ENCODE measurements at regions not wholly inside any gene's neighbourhood (a gene's known extent, or its start where the extent isn't known, plus 50 kb on each side); places are given as distances from the start of the nearest gene placed in this dataset.
A peak's percentile ranks its signal among the peaks of the same experiment; 100 is the strongest.

DNA sequence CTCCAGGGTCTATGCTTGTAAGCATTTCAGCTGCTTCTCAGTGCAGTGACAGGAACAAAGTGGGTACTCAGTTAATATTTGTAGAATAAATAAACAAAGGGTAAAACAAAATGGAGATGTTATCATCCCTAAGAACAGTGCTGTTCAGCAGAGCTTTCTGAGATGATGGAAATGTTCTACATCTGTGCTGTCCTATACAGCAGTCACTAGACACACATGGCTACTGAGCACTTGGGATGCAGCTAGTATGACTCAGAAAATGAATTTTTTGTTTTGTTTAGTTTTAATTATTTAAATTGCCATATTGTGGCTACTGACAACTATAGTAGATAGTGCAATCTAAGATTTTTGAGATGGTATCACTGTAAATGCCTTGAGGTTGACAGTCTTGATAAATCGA lies 283.8 kb upstream of the ADAMTS9 start:
- H3K9ac ChIP-seq (ENCODE audit: low read length): no peak overlapping the region
- no peaks in the 10 kb centered on the region for H3K27me3 ChIP-seq (ENCODE audit: control insufficient read depth, insufficient read depth, low read length)
- no peaks in the 10 kb centered on the region for H3K4me1 ChIP-seq (ENCODE audit: control insufficient read depth, insufficient read depth, low read length)
- H3K36me3 ChIP-seq (ENCODE audit: control insufficient read depth, insufficient read depth, low read length): no peaks in the 10 kb centered on the region
- H3K27ac ChIP-seq (ENCODE audit: low read depth, low read length): no peak overlapping the region
- H3K4me3 ChIP-seq (ENCODE audit: low read length): no peak overlapping the region

- Histone ChIP-seq H3K27ac (ENCODE audit: low read depth, low read length) (no peak overlapping the region), H3K9ac (ENCODE audit: low read length) (no peak overlapping the region), H3K27me3 (ENCODE audit: control insufficient read depth, insufficient read depth, low read length) (no peaks in the 10 kb centered on the region), H3K4me3 (ENCODE audit: low read length) (no peak overlapping the region), H3K36me3 (ENCODE audit: control insufficient read depth, insufficient read depth, low read length) (no peaks in the 10 kb centered on the region), H3K4me1 (ENCODE audit: control insufficient read depth, insufficient read depth, low read length) (no peaks in the 10 kb centered on the region)
Measured at GRCh38 chr3:64970634-64971033, 282.8 kb upstream of the ADAMTS9 start.

DNA sequence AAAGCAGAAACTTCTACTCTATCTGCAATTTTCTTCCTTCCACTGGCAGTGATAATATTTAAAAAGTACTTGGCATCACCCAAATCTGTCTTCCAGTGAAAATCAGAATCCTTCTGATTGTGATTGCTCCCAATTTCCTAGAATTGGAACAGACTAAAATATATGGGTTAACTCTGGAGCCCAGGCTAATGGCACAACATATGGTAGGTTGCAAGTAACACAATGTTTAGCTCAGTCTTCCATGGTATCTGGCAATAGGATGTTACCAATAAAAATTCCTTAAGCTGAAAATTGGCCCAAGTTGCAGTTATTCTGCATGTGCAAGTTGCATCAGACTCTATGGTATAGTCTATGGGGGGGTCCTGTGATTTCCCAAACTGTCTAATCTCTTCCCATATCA lies 273.5 kb upstream of the ADAMTS9 start:
- peaks cover 3% of the 10 kb centered on the region for H3K4me1 ChIP-seq (ENCODE audit: control insufficient read depth, insufficient read depth, low read length)
- no peaks in the 10 kb centered on the region for H3K36me3 ChIP-seq (ENCODE audit: control insufficient read depth, insufficient read depth, low read length)
- no peak overlapping the region for H3K9ac ChIP-seq (ENCODE audit: low read length)
- no peak overlapping the region for H3K4me3 ChIP-seq (ENCODE audit: low read length)
- H3K27ac ChIP-seq (ENCODE audit: low read depth, low read length): no peak overlapping the region
- H3K27me3 ChIP-seq (ENCODE audit: control insufficient read depth, insufficient read depth, low read length): no peaks in the 10 kb centered on the region

DNA sequence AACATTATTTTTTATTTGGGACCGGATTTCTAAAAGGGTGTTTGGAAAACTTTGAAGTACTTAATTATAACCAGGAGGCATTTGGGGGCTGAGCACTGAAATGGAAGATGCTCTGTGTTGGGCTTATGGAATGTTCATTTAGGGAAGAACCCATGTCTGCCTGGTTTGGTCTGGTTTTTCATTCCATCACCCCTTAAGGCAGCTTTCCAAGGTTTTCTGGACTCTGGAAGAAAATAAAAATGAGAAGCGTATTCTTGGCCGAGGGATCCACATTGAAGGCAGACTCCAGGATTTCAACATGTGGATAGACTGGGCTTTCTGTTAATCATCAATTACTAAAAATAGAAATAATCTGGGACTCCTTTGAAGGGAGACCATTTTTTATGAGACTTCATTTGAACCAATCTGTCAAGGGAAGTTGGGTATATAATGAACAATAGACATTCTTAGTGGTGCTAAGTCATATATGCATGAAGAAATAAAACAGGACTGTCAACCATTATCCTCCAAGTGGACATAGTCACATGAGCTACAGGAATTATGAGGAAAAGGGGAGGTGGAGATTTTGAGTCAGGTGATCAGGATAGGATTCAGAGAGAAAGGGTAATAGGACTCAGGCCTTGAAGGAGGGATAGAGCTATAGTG lies 270.5 kb upstream of the ADAMTS9 start:
- Histone ChIP-seq H3K9ac (ENCODE audit: low read length) (no peak overlapping the region), H3K27me3 (ENCODE audit: control insufficient read depth, insufficient read depth, low read length) (no peaks in the 10 kb centered on the region), H3K27ac (ENCODE audit: low read depth, low read length) (peak overlapping the region; percentile 21), H3K4me1 (ENCODE audit: control insufficient read depth, insufficient read depth, low read length) (peaks cover 3% of the 10 kb centered on the region), H3K4me3 (ENCODE audit: low read length) (no peak overlapping the region), H3K36me3 (ENCODE audit: control insufficient read depth, insufficient read depth, low read length) (no peaks in the 10 kb centered on the region)

DNA sequence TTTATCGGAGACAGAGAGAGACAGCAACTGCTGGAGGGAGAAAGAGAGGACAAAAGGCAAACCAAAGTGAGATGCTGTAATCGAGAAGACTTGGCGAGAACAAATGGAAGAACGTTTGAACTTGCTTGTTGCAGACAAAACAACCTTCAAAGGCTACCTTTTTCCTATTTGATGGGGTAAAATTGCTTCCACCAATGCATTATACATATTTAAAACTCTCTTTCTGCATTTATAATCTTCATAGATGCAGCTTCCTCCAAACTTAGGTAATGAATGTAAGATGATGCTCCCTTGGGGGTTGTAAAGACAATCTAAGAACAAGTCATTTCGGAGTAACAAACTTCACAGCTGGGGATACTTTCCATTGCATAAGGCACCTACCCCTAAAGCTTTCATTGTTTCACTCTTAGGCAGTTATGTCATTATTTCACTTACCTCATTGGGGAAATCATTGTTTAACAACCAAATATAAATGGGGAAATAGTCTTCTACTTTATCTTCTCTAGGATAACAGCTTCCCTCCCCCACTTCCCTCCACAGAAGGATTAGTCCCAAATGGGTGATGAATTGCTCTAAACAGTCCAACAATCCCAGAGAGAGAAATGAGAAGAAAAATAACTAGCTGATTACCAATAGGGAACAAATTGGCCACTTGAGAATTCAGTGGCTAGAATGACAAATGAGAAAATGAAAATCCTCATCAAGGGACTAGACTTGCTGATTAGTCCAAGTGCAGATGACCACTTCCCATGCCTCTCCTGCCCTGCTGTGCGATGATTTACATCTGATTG lies 269.8 kb upstream of the ADAMTS9 start:
- Histone ChIP-seq H3K36me3 (ENCODE audit: control insufficient read depth, insufficient read depth, low read length) (no peaks in the 10 kb centered on the region), H3K4me1 (ENCODE audit: control insufficient read depth, insufficient read depth, low read length) (peaks cover 3% of the 10 kb centered on the region), H3K27ac (ENCODE audit: low read depth, low read length) (peak overlapping the region; percentile 21), H3K4me3 (ENCODE audit: low read length) (no peak overlapping the region), H3K9ac (ENCODE audit: low read length) (no peak overlapping the region), H3K27me3 (ENCODE audit: control insufficient read depth, insufficient read depth, low read length) (no peaks in the 10 kb centered on the region)

- no peak overlapping the region for H3K27ac ChIP-seq (ENCODE audit: low read depth, low read length)
- H3K36me3 ChIP-seq (ENCODE audit: control insufficient read depth, insufficient read depth, low read length): no peaks in the 10 kb centered on the region
- no peaks in the 10 kb centered on the region for H3K27me3 ChIP-seq (ENCODE audit: control insufficient read depth, insufficient read depth, low read length)
- H3K9ac ChIP-seq (ENCODE audit: low read length): no peak overlapping the region
- H3K4me3 ChIP-seq (ENCODE audit: low read length): no peak overlapping the region
- H3K4me1 ChIP-seq (ENCODE audit: control insufficient read depth, insufficient read depth, low read length): peaks cover 3% of the 10 kb centered on the region
Measured at GRCh38 chr3:64956711-64957325, 269.0 kb upstream of the ADAMTS9 start.

DNA sequence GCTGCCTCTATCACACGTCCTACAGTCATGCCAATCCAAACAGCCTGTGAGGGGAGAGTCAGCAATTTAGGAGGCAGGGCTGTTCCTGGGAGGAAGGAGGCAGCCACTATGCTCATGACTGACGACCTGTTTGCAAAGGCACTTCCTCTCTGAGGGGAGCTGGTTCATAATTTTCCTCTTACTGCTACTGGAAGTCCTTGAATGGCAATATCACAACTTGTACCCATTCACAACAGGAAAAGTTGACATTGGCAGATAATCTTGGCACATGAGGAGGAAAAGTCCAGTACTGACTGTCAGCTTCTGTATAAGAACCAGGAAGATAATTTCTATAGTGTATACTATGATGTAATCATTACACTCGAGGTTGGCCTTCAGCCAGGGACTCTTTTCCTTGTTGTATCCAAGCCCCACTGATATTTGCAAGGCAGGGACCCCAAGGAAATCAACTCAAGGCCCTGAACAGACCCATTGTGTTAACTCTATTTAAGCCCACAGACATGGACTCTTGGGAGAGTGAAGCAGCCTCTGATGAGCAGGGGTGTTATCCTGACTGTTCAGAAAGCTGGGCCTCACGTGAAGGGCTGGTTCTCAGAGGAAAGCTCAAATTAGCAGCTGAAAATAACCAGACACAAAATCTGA lies 267.3 kb upstream of the ADAMTS9 start:
- H3K4me3 ChIP-seq (ENCODE audit: low read length): no peak overlapping the region
- H3K36me3 ChIP-seq (ENCODE audit: control insufficient read depth, insufficient read depth, low read length): no peaks in the 10 kb centered on the region
- H3K27ac ChIP-seq (ENCODE audit: low read depth, low read length): no peak overlapping the region
- peaks cover 3% of the 10 kb centered on the region for H3K4me1 ChIP-seq (ENCODE audit: control insufficient read depth, insufficient read depth, low read length)
- no peak overlapping the region for H3K9ac ChIP-seq (ENCODE audit: low read length)
- no peaks in the 10 kb centered on the region for H3K27me3 ChIP-seq (ENCODE audit: control insufficient read depth, insufficient read depth, low read length)

- H3K36me3 ChIP-seq (ENCODE audit: control insufficient read depth, insufficient read depth, low read length): no peaks in the 10 kb centered on the region
- H3K4me3 ChIP-seq (ENCODE audit: low read length): no peak overlapping the region
- H3K27me3 ChIP-seq (ENCODE audit: control insufficient read depth, insufficient read depth, low read length): no peaks in the 10 kb centered on the region
- H3K27ac ChIP-seq (ENCODE audit: low read depth, low read length): peak overlapping the region; percentile 49
- H3K9ac ChIP-seq (ENCODE audit: low read length): no peak overlapping the region
- H3K4me1 ChIP-seq (ENCODE audit: control insufficient read depth, insufficient read depth, low read length): peaks cover 6% of the 10 kb centered on the region
Measured at GRCh38 chr3:64945171-64945729, 257.4 kb upstream of the ADAMTS9 start.

- no peak overlapping the region for H3K9ac ChIP-seq (ENCODE audit: low read length)
Measured at GRCh38 chr3:64943866-64944265, 256.1 kb upstream of the ADAMTS9 start.

DNA sequence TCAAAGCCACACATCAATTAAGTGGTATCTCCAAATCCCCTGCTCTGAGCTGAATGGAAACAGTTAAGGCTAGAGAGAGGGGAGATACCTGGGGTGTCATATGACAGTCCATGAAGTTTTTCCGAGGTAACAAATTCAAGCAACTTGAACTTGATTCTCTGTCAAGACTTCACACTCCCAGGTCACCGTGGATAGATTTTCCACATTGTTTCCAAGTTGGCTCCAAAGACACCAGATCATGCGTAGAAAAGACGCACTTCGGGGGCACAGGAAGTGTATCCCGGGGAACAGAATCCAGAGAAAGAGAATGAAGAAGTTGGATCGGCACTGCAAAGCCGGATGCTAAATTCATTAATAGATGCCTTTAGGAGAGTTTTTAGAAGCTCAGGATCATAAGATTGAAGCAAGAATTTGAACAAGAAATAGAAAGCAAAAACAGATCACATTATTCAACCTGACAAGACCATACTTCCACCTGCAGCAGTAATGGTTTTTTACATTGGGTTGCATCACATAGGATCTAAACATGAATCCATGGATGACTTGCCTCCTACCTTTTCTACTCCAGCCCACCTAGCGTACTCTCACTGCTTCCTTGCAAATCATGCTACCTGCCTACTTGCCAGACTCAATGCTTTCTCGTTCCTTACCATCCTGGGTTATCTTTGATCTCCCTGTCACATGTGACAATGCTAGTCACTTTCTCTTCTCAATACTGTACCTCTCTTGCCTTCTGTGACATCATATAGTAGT lies 253.0 kb upstream of the ADAMTS9 start:
- no peak overlapping the region for H3K27ac ChIP-seq (ENCODE audit: low read depth, low read length)
- no peaks in the 10 kb centered on the region for H3K27me3 ChIP-seq (ENCODE audit: control insufficient read depth, insufficient read depth, low read length)
- no peak overlapping the region for H3K4me3 ChIP-seq (ENCODE audit: low read length)
- H3K9ac ChIP-seq (ENCODE audit: low read length): peak overlapping the region; percentile 17
- H3K4me1 ChIP-seq (ENCODE audit: control insufficient read depth, insufficient read depth, low read length): peaks cover 6% of the 10 kb centered on the region
- H3K36me3 ChIP-seq (ENCODE audit: control insufficient read depth, insufficient read depth, low read length): no peaks in the 10 kb centered on the region

More at GRCh38 chr3:64943866-64944265, 256.1 kb upstream of the ADAMTS9 start:
- Histone ChIP-seq H3K4me3 (ENCODE audit: low read length) (no peak overlapping the region), H3K27ac (ENCODE audit: low read depth, low read length) (no peak overlapping the region), H3K4me1 (ENCODE audit: control insufficient read depth, insufficient read depth, low read length) (peaks cover 6% of the 10 kb centered on the region), H3K27me3 (ENCODE audit: control insufficient read depth, insufficient read depth, low read length) (no peaks in the 10 kb centered on the region), H3K36me3 (ENCODE audit: control insufficient read depth, insufficient read depth, low read length) (no peaks in the 10 kb centered on the region)

DNA sequence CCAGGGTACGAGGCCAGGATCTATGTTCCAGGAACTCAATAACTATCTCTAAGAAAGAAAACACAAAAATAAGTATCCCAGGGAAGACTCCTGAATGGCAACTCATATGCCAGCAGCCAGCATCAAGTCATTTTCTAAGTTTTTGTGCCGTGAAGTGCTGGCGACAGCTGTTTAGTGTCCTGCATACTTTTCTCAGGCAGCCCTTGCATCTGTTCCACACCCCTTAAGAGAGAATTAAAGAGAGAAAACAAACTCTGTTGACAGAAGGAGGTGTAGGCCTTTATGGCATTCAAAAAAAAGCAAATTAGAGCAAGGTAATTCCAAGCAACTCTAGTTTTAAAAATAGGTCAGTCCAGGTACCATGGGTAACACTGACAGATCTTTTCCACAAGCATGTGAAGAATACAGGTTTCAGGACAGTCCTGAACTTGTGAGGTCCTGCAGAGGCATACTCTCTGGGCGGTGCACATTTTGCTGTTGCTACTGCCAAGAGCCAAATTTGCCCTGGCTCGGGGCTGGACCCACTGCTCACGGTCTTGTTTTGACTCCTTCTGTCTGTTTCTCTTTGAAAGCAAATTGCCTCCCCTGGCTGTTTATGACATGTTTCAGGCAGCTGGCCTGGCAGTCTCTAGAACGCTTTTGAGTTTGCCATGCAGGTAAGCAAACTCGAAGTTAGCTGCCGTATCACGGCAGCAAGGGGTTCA lies 252.1 kb upstream of the ADAMTS9 start:
- H3K4me1 ChIP-seq (ENCODE audit: control insufficient read depth, insufficient read depth, low read length): peaks cover 4% of the 10 kb centered on the region
- H3K36me3 ChIP-seq (ENCODE audit: control insufficient read depth, insufficient read depth, low read length): no peaks in the 10 kb centered on the region
- H3K27me3 ChIP-seq (ENCODE audit: control insufficient read depth, insufficient read depth, low read length): no peaks in the 10 kb centered on the region
- H3K27ac ChIP-seq (ENCODE audit: low read depth, low read length): no peak overlapping the region
- H3K4me3 ChIP-seq (ENCODE audit: low read length): no peak overlapping the region
- H3K9ac ChIP-seq (ENCODE audit: low read length): no peak overlapping the region
